Stimulated activated naive CD8-positive, alpha-beta T cell treated with anti-CD3 and anti-CD28 coated beads, Interleukin-15, amount 100 ng/mL, for 72 hours (primary cell): ENCODE measurements at regions not wholly inside any gene's neighbourhood (a gene's known extent, or its start where the extent isn't known, plus 50 kb on each side); places are given as distances from the start of the nearest gene placed in this dataset.

Experiments
- ATAC-seq: fragments of 150-1000 bp; cut with Tn5 transposase; 2 replicates; pipeline ENCODE4 v1.10.0; 2021; ENCODE audit warnings: mild to moderate bottlenecking, moderate library complexity
- DNase-seq, 2 donors: peaks; one replicate each; pipeline ENCODE4 v3.0.0; 2021 to 2022
- H3K27ac Mint-ChIP-seq, 2 donors: one replicate each; pipeline ENCODE4 v1.8.0; 2022; ENCODE audit warnings: mild to moderate bottlenecking in 2 of 2, mixed read lengths in 2 of 2, moderate library complexity in 2 of 2
- H3K27me3 Mint-ChIP-seq: one replicate; pipeline ENCODE4 v1.8.0; 2022; ENCODE audit warnings: mixed read lengths
- H3K4me1 Mint-ChIP-seq: one replicate; pipeline ENCODE4 v1.8.0; 2022; ENCODE audit warnings: mild to moderate bottlenecking, mixed read lengths
- H3K4me3 Mint-ChIP-seq, 2 donors: one replicate each; pipeline ENCODE4 v1.8.0; 2022; ENCODE audit warnings: mild to moderate bottlenecking in 2 of 2, mixed read lengths in 2 of 2, moderate library complexity in 1 of 2
- H3K9me3 Mint-ChIP-seq, 2 donors: one replicate each; pipeline ENCODE4 v1.8.0; 2022; ENCODE audit warnings: mixed read lengths in 2 of 2

DNA sequence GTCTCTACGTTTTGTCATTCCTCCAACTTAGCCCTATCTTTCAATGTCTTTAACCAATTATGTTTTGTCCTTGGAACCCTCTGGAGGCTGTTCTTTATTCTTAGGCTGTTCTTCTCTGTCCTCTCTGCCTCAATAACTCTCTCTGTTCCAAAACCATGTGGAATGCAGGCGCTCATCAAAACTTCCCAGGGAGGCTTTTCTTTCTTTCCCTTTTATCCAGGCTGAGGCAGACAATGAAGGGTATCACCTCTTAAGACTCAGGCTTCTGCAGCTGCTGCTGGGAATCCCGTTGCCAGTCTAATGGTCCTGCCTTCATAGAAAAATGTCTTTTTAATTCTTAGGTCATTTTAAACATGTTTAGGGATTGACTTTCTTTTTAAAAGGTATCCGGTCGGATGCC lies 544.7 kb downstream of the CDH26 start:
- H3K27me3 Mint-ChIP-seq: peaks cover 13% of the 10 kb centered on the region
- no peaks in the 10 kb centered on the region for H3K4me1 Mint-ChIP-seq
- no peak overlapping the region for H3K27ac Mint-ChIP-seq
- no peaks in the 10 kb centered on the region for H3K9me3 Mint-ChIP-seq
- ATAC-seq (no peak), DNase-seq (no peak)
- no peak overlapping the region for H3K4me3 Mint-ChIP-seq

DNA sequence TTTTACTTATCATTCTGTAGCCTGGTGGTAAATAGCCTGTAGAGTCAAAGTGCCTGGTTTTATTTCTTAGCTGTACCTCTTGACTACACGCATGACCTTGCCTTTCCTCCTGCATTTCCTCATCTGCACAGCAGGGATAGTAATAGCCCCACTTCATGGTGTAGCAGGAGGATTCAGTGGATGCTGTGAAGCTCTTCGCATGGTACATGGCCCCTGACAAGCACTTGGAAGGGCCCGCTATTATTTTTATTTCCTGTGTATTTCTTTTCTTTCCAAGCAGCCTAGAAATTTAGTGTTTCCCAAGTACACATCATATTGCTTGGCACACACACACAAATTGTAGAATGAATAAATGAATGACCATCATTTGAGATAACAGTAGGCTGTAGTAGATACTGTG lies 547.2 kb downstream of the CDH26 start:
- H3K9me3 Mint-ChIP-seq: no peaks in the 10 kb centered on the region
- H3K27me3 Mint-ChIP-seq: peaks cover 29% of the 10 kb centered on the region
- ATAC-seq: no peak
- H3K4me1 Mint-ChIP-seq: no peaks in the 10 kb centered on the region
- no peak for DNase-seq
- no peak overlapping the region for H3K4me3 Mint-ChIP-seq
- H3K27ac Mint-ChIP-seq: no peak overlapping the region

DNA sequence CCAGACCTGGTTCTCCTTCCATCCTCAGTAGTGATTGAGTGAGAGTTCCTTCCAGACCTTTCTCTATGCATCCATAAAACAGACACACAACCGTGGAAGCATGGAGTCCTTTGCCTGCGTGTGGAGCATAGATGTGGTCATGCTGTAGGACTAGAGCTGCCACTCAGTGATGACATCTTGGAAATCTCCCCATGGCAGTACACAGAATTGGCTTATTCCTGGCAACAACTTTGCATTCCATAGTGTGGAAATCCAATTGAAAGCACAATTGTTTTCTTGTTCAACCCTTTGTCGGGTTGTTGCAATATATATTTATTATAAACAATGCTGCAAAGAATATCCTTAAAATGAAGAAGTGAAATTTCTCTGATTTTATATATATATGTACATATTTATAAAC lies 547.8 kb downstream of the CDH26 start:
- Mint-ChIP-seq H3K4me3 (no peak overlapping the region), H3K27ac (no peak overlapping the region), H3K27me3 (peaks cover 34% of the 10 kb centered on the region), H3K9me3 (no peaks in the 10 kb centered on the region), H3K4me1 (no peaks in the 10 kb centered on the region)
- DNase-seq (no peak), ATAC-seq (no peak)

DNA sequence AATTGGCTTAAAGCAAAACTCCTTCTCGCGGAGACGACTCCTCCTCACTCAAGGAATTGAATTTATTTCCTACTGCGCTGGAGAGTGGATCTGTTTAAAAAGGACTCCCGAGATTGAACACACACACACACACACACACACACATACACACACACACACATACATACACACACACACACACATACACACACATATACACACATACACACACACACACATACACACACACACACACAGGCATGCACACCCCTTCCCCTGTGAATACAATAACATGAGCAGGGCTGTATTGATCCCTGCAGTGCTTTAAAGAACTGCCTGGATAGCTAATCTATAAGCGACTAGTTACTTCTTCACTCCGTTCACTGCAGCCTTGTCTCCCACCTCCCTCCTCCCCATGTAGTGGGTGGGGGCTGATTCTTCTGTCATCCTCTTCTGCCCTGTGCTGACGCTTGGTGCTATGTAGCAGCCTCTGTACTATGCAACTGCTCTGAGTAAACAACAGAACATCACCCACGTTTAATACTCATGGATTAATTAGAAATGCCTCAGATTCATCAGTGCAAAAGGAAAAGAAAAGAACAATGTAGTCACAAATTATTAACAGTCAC lies 549.0 kb downstream of the CDH26 start:
- ATAC-seq (no peak), DNase-seq (no peak)
- H3K4me1 Mint-ChIP-seq: no peaks in the 10 kb centered on the region
- H3K27me3 Mint-ChIP-seq: peaks cover 40% of the 10 kb centered on the region
- no peak overlapping the region for H3K27ac Mint-ChIP-seq
- no peak overlapping the region for H3K4me3 Mint-ChIP-seq
- no peaks in the 10 kb centered on the region for H3K9me3 Mint-ChIP-seq

DNA sequence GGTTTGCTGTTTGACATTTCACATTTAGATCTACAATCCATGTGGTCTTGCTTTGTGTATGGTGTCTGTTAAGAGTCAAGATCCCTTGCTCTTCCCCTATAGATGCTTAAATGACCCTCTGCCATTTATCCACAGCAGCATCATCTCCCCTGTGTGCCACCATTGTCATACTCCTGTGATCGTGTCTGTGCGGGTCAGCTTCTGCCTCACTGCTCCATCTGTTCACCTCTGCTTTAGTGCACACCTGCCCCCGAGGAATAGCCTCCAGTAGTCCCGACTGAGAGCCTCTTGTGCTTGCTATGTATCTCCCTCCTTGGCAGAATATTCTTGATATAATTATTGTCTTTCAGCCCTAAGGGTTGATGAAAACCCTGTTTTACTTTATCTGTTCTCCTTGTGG lies 551.2 kb downstream of the CDH26 start:
- DNase-seq: no peak
- H3K27me3 Mint-ChIP-seq: peaks cover 42% of the 10 kb centered on the region
- H3K4me1 Mint-ChIP-seq: no peaks in the 10 kb centered on the region
- no peak overlapping the region for H3K27ac Mint-ChIP-seq
- no peak for ATAC-seq
- peaks cover 0 to 8% of the 10 kb centered on the region in 2 donors for H3K9me3 Mint-ChIP-seq
- H3K4me3 Mint-ChIP-seq: no peak overlapping the region

DNA sequence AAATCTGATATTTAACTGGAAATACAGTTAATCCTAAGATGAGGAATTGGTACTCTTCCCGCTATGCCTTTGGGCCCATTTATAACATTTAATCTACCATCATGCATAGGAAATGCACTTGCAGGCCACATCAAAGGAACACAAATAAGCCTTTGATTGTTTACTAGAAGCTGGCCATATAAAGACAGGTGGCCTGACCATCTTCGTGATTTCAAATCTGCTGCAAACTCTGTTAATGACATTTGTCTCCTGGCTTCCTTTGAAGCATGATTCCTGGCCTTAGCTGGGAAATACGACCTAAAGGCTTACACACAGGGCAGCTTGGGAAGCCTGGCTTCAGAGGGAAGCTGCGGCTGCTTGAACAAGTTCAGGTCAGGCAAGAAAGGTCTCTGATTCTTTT lies 552.1 kb downstream of the CDH26 start:
- DNase-seq (no peak), ATAC-seq (no peak)
- Mint-ChIP-seq H3K4me3 (no peak overlapping the region), H3K9me3 (peaks cover 0 to 8% of the 10 kb centered on the region in 2 donors), H3K4me1 (no peaks in the 10 kb centered on the region), H3K27me3 (peaks cover 42% of the 10 kb centered on the region), H3K27ac (no peak overlapping the region)

DNA sequence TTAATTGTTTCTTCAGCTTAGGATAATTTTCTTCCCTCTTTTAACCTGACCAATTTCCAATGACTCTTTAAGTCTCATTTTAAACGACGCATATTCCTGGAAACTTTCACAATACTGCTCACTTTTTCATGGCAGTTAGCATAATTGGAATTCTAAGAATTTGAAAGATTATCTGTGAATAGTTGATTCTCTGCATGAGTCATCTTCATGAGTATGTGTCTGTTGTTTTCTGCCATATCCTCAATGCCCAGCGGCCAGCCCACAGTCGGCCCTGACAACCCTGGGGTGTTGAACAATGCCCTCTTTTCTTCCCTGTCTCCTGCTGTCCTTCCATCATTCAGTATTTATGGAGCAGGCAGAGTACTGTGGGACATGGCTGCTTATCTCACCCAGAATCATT lies 554.2 kb downstream of the CDH26 start:
- Mint-ChIP-seq H3K4me1 (no peaks in the 10 kb centered on the region), H3K27me3 (peaks cover 43% of the 10 kb centered on the region), H3K4me3 (no peak overlapping the region), H3K27ac (no peak overlapping the region), H3K9me3 (peaks cover 0 to 8% of the 10 kb centered on the region in 2 donors)
- ATAC-seq (no peak), DNase-seq (no peak)

DNA sequence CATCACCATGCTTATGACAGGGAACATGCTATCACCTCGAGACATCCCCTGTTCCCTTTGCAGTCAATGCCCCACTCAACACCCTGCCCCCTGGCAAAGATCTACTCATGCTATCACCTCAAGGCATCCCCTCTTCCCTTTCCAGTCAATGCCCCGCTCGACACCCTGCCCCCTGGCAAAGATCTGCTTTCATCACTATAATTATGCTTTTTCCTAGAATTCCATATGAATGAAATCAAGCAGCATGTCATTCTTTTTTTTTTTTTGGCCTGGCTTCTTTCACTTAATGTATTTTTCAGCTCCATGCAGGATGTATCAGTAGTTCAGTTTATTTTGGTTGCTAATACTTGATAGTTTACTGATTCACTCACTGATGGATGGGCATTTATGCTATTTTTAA lies 554.9 kb downstream of the CDH26 start:
- DNase-seq: no peak
- Mint-ChIP-seq H3K27me3 (peaks cover 49% of the 10 kb centered on the region), H3K4me1 (no peaks in the 10 kb centered on the region), H3K9me3 (peaks cover 0 to 8% of the 10 kb centered on the region in 2 donors), H3K4me3 (no peak overlapping the region), H3K27ac (no peak overlapping the region)
- no peak for ATAC-seq

DNA sequence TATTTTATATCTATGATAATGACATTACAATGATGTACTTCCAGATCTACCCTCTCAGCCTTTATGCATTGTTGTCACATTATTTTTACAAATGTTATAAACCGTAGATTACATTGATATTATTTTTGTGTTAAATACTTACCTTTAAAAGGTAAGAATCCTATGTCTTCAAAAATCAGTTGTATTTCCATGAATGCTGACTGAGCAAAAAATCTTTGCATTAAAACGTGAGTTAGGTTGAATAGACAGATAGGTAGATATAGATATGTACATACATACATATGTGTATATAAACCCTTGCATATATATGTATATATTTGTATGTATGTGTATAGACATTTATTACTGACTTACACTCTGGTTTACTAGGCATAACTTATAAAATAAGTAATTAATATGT lies 558.2 kb downstream of the CDH26 start:
- DNase-seq (no peak), ATAC-seq (no peak)
- Mint-ChIP-seq H3K4me3 (no peak overlapping the region), H3K27ac (no peak overlapping the region), H3K9me3 (peaks cover 3 to 8% of the 10 kb centered on the region in 2 donors), H3K4me1 (no peaks in the 10 kb centered on the region), H3K27me3 (peaks cover 36% of the 10 kb centered on the region)

DNA sequence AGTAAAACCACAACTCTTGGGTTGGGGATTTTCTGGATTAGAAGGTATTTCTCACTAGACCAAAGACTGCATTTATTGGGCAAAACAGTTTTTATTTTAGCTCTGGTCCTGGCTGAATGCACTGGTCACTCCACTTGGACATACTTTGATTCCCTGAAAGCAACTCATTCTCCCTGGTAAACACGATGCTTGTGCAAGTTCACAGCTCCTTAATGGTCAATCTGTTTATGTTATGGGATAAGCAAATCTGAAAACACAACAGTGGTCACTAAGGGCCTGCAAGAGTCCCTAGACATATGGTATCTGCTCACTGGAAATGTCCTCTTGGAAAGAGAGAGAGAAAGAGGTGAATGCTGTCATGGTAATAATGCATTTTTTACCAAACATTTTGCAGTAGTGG lies 559.8 kb downstream of the CDH26 start:
- DNase-seq (no peak), ATAC-seq (no peak)
- Mint-ChIP-seq H3K27me3 (peaks cover 21% of the 10 kb centered on the region), H3K9me3 (peaks cover 3 to 5% of the 10 kb centered on the region in 2 donors), H3K27ac (no peak overlapping the region), H3K4me1 (no peaks in the 10 kb centered on the region), H3K4me3 (no peak overlapping the region)

DNA sequence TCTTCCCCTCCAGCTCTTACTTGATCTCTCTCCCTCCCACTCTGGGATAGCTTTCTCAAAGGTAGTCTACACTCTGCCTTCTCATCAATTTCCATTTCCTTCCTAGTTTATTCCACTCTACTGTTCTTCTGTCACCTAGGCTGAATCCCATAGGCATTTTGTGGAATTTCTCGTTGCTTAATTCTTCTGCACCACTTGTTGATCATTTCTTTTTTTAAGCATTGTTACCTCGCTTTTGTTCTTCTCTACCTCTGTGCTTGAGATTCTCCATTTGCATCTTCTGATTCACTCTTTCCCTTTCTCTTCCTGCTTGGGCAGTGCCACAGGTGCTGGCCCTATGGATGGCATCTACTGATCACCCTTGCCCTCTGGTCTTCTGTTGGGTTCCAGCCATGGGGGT lies 567.2 kb downstream of the CDH26 start:
- no peak for ATAC-seq
- Mint-ChIP-seq H3K4me1 (no peaks in the 10 kb centered on the region), H3K9me3 (peaks cover 9 to 10% of the 10 kb centered on the region in 2 donors), H3K27ac (peak overlapping the region in 1 of 2 donors; percentile 5), H3K4me3 (no peak overlapping the region), H3K27me3 (peaks cover 12% of the 10 kb centered on the region)
- DNase-seq: no peak

DNA sequence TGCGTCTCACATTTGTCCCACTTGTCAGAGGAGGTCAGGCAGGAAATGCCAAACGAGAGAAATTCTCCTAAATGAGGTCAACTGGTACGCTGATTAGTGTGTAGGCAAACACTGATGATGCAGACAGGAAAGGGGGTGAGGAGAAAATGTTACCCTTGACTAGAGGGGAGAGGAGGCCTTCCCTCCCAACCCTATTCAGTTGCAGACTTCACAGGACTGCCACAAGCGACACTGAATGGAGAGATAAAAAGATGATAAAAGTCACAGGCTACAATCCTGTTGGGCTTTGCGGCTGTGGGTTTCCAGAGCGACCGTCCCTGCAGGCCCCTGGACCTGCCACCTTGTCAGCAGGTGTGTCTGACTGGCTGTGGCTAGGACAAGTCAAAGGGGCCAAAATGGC lies 569.4 kb downstream of the CDH26 start:
- Mint-ChIP-seq H3K27me3 (peaks cover 12% of the 10 kb centered on the region), H3K4me3 (no peak overlapping the region), H3K4me1 (no peaks in the 10 kb centered on the region), H3K9me3 (peaks cover 9 to 10% of the 10 kb centered on the region in 2 donors), H3K27ac (no peak overlapping the region)
- DNase-seq: no peak
- no peak for ATAC-seq

DNA sequence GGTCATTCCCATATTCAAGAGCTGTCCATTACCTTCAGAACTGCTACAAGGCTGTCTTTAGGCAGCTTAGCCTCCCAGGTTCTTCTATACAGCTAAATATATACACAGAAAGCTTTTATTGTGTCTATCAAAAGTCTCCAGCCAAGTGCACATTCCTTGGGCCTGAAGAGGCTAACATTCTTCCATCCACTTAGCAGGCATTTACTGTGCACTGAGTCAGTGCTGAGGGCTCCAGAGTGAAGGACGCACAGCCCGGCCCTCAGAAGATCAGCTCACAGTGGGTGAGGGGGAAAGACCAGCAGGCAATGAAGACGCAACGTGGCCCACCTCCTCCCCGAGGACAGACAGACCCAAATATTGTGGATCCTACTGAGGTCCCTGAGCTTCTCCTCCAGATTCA lies 569.9 kb downstream of the CDH26 start:
- Mint-ChIP-seq H3K27ac (no peak overlapping the region), H3K4me3 (no peak overlapping the region), H3K9me3 (peaks cover 9 to 10% of the 10 kb centered on the region in 2 donors), H3K27me3 (peaks cover 12% of the 10 kb centered on the region), H3K4me1 (no peaks in the 10 kb centered on the region)
- ATAC-seq (no peak), DNase-seq (no peak)

DNA sequence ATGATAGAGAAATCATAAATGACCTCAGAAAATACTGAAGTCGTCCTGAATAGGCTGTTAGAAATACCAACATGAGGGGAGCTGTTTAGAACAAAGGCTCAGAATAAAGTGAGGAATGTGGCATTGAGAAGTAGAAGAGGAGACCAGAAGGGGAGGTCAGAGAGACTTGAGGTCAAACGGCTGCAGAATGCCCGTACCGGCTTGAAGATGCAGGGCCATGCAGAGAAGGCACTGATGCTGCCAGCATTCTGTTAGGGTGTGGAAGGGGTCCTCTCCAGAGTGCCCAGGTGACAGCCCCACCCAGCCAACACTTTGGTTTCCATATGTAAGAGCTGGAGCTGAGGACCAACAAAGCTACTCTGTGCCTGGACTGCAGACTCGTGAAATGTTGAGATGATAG lies 570.9 kb downstream of the CDH26 start:
- ATAC-seq: no peak

DNA sequence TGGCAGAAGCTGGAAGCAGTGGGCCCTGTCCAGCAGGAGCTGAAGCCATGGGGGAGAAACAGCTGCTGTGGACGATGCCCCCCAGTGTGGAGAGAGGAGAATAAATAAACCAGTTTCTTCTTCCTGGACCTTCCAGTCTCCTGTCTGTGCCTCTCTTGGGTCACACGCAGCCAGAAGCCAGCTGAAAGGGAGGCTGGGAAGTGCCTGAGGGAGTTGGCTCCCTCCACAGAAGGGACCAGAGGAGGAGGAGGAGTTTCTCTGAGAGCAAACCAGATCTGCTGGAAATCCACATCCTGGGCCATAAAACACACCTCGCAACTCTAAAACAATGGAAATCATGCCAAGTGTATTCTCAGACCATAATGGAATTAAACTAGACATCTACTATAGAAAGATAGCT lies 577.0 kb downstream of the CDH26 start:
- ATAC-seq: no peak
- Mint-ChIP-seq H3K4me1 (no peaks in the 10 kb centered on the region), H3K27me3 (peaks cover 35% of the 10 kb centered on the region), H3K27ac (no peak overlapping the region), H3K9me3 (no peaks in the 10 kb centered on the region), H3K4me3 (no peak overlapping the region)
- DNase-seq: no peak

More for the DNA sequence above, 570.9 kb downstream of the CDH26 start:
- H3K27me3 Mint-ChIP-seq: peaks cover 16% of the 10 kb centered on the region
- no peak overlapping the region for H3K27ac Mint-ChIP-seq
- no peak for DNase-seq
- H3K4me3 Mint-ChIP-seq: no peak overlapping the region
- H3K9me3 Mint-ChIP-seq: peaks cover 9 to 10% of the 10 kb centered on the region in 2 donors
- H3K4me1 Mint-ChIP-seq: no peaks in the 10 kb centered on the region

DNA sequence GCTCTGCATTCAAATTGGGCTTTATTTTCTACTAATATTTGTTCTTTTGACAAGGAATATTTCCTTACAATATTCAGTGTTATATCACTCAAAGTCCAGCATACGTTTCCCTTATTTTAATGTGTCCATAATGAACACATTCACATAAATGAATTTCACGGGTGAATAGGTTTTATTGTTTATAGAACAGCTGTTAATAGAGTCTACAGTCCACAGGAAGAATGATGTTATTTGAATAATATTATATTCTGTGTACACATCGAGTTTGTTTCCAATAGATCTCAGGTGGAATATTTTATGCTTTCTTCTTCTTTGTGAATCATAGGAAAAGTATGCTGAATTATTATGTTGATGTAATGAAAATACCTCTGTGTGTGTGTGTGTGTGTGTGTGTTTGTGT lies 582.4 kb downstream of the CDH26 start:
- Mint-ChIP-seq H3K9me3 (no peaks in the 10 kb centered on the region), H3K27me3 (peaks cover 17% of the 10 kb centered on the region), H3K27ac (no peak overlapping the region), H3K4me3 (no peak overlapping the region), H3K4me1 (no peaks in the 10 kb centered on the region)
- ATAC-seq: no peak
- DNase-seq: no peak

DNA sequence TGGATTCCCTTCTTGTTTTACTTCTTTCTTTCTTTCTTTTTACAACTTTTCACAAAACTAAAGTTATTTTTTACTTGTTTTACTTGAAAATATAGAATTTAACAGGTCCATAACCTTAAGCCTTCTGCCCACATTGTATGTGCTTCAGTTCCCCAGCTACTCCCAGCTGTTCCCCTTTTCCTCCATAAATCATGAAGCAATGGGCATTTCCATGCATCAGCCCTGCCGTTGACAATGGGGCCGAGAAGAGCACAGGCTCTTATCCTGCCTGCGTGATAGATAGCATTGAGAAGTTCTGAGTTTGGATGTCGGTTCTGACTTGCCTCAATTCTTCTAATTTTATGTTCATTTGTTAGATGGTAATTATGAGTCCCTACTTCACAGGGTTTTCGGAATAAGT lies 583.8 kb downstream of the CDH26 start:
- H3K4me3 Mint-ChIP-seq: no peak overlapping the region
- H3K4me1 Mint-ChIP-seq: no peaks in the 10 kb centered on the region
- H3K27me3 Mint-ChIP-seq: peaks cover 7% of the 10 kb centered on the region
- no peak overlapping the region for H3K27ac Mint-ChIP-seq
- DNase-seq (no peak), ATAC-seq (no peak)
- H3K9me3 Mint-ChIP-seq: peaks cover 0 to 3% of the 10 kb centered on the region in 2 donors
